IPS-20b (cell line): ENCODE measurements at regions not wholly inside any gene's neighbourhood (a gene's known extent, or its start where the extent isn't known, plus 50 kb on each side); places are given as distances from the start of the nearest gene placed in this dataset.

Source experiments
- H3K27ac ChIP-seq: one replicate; pipeline ENCODE4 v1.5.1; 2013; ENCODE audit warnings: low read length
- H3K27me3 ChIP-seq: 2 replicates; pipeline ENCODE4 v1.6.1; 2013; ENCODE audit warnings: mild to moderate bottlenecking, low read length, inconsistent platforms; ENCODE audit not compliant: insufficient read depth
- H3K36me3 ChIP-seq: 2 replicates; pipeline ENCODE4 v1.6.1; 2013; ENCODE audit warnings: low read depth, mild to moderate bottlenecking, inconsistent platforms, low read length, moderate library complexity; ENCODE audit not compliant: insufficient read depth
- H3K4me1 ChIP-seq: 2 replicates; pipeline ENCODE4 v1.6.1; 2013; ENCODE audit warnings: mild to moderate bottlenecking, control low read depth, inconsistent platforms, low read length, moderate library complexity; ENCODE audit not compliant: insufficient read depth
- H3K4me3 ChIP-seq: 2 replicates; pipeline ENCODE4 v1.5.1; 2013; ENCODE audit warnings: mild to moderate bottlenecking, low read length, inconsistent platforms
- H3K9ac ChIP-seq: 2 replicates; pipeline ENCODE4 v1.6.1; 2013; ENCODE audit warnings: low read depth, mild to moderate bottlenecking, inconsistent platforms, low read length, moderate library complexity
- H3K9me3 ChIP-seq: 2 replicates; pipeline ENCODE4 v1.6.1; 2013; ENCODE audit warnings: mild to moderate bottlenecking, low read depth, low read length, inconsistent platforms; ENCODE audit not compliant: insufficient read depth

DNA sequence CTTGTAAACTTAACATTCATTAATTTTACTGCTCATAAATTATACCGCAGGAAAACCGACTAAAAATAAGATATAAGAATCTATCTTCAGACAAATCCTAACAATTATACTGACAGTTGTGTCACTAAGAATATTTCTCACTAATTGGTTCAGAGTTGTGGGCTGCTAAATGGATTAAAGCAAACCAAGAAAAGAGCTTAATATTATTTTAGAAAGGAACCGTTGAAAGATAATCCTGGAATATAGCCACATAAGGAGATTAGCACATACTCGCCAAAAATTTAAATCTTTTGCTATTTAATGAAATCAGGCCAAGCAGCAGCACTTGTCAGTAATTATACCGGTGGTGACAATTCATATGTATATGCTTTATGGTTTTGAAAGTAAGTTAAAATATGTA, 132.8 kb downstream of the SLIT2 start:
- Histone ChIP-seq H3K4me1 (no peaks in the 10 kb centered on the region), H3K4me3 (no peak overlapping the region), H3K9ac (no peak overlapping the region), H3K36me3 (no peaks in the 10 kb centered on the region), H3K9me3 (no peaks in the 10 kb centered on the region), H3K27me3 (no peaks in the 10 kb centered on the region), H3K27ac (no peak overlapping the region)

DNA sequence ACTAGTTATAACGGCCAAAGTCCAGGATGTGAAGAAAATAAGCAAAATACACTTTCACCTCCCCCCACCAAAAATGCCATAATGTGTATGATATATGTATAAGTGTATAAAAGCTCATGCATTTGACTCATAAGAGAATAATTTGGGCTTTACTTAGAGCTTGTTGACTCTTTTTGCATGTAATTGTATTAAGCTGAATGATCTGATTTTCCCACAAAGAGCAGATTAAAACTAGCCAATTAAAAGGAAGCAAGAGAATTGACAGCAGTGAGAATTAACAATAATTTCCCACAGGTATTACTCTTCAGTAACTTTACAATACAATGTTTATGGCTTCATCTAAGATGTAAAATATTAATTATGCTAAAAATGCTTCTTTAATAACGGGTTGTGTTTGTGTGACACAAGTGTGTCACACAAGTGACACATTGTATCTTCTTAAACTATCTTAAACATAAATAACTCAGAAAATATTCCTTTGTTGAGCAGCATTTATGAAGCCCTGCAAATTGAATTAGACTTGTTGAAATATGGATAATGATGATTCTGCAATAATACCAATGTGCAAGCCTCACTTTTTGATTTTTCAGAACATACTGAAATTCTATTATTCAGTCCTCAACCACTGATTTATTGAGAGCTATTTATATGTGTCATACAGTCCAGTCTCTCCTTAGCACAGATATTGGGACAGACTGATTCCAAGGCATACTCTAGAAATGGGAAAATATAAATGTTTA, 134.5 kb downstream of the SLIT2 start:
- Histone ChIP-seq H3K4me3 (no peak overlapping the region), H3K27ac (no peak overlapping the region), H3K36me3 (no peaks in the 10 kb centered on the region), H3K9me3 (no peaks in the 10 kb centered on the region), H3K27me3 (no peaks in the 10 kb centered on the region), H3K4me1 (no peaks in the 10 kb centered on the region), H3K9ac (no peak overlapping the region)

DNA sequence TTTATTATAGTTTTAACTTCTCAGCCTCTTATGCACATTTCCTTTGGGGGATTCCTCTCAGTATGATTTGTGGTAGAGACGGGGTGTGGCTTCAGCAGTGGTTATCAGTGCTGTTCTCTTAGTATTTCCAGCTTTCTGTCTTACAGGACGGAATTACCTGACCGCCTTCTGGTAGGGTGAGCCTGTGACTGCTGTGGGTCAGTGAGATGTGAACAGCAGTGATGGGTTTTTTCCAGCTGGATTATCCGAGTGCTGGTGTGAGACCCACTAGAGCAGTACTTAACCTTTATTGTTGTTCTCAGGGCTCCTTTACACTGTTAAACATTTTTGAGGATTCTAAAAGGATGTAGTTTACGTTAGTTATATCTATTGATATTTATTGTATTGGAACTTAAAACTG, 135.2 kb downstream of the SLIT2 start:
- Histone ChIP-seq H3K9me3 (no peaks in the 10 kb centered on the region), H3K4me3 (no peak overlapping the region), H3K27ac (no peak overlapping the region), H3K27me3 (no peaks in the 10 kb centered on the region), H3K4me1 (no peaks in the 10 kb centered on the region), H3K9ac (no peak overlapping the region), H3K36me3 (no peaks in the 10 kb centered on the region)

DNA sequence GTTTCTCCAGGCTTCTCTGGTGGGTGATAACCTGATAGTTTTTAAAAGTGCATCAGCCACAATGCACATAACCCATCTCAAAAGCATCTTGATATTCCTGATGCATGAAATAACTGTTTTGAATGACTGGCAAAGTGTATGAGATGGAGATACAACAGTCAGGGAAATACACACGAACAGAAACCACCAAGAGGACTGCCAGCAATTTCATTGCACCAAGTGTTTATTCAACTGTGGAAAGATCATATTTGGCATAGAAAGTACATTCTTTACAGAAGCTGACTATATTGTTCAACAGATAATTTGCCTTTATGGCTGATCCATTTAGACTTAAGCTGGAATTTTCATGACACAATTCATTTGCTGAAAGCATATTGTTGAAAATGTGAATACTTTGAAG, 139.5 kb downstream of the SLIT2 start:
- H3K27ac ChIP-seq: no peak overlapping the region
- no peaks in the 10 kb centered on the region for H3K36me3 ChIP-seq
- H3K9ac ChIP-seq: no peak overlapping the region
- H3K9me3 ChIP-seq: no peaks in the 10 kb centered on the region
- H3K27me3 ChIP-seq: no peaks in the 10 kb centered on the region
- H3K4me3 ChIP-seq: no peak overlapping the region
- H3K4me1 ChIP-seq: no peaks in the 10 kb centered on the region; the same call in 1 of the 2 replicates

DNA sequence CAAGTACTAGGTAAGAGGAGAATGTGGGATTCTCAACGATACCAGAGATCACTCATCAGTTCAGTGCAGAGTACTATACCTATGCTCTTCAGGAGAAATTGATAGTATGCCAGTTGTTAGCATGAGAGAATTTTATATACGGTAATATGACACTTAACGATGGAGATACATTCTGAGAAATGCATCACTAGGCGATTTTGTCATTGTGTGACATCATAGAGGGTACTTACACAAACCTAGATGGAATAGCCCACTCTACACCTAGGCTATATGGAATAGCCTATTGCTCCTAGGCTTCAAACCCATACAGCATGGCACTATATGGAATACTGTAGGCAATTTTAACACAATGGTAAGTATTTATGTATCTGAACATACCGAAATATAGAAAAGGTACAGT, 140.2 kb downstream of the SLIT2 start:
- H3K36me3 ChIP-seq: no peaks in the 10 kb centered on the region
- H3K27ac ChIP-seq: no peak overlapping the region
- no peaks in the 10 kb centered on the region; the same call in 1 of the 2 replicates for H3K4me1 ChIP-seq
- no peaks in the 10 kb centered on the region for H3K9me3 ChIP-seq
- H3K27me3 ChIP-seq: no peaks in the 10 kb centered on the region
- no peak overlapping the region for H3K4me3 ChIP-seq
- H3K9ac ChIP-seq: no peak overlapping the region

DNA sequence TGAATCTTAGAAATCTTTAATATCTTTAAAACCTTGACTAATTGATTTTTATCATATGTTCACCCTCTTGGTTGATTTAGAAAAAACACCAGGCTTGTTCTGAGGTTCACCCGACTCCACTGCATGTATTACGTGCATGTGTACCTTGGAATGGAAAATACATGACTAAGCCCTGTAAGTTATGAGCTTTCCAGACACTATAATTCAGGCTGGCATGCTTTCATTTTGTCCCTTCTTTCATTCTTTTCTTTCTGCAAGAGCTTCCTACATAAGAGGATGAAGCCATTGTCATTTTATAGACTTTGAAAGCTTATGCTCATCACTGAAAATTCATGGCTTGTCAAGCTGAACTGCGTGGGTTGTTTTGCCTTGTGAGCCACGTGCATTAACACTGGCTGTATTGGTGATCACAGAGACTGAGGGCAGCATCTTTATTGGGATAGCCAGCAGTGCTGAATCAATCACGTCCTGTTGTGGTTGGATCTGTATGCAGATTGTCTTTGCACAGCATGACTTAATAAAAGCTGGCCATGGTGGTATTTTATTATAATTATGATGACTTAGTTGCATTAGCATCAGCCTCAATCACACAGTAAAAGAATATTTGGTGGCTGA, 141.9 kb downstream of the SLIT2 start:
- H3K9ac ChIP-seq: no peak overlapping the region
- no peak overlapping the region for H3K4me3 ChIP-seq
- H3K36me3 ChIP-seq: no peaks in the 10 kb centered on the region
- no peak overlapping the region for H3K27ac ChIP-seq
- peaks cover 3% of the 10 kb centered on the region; the same call in 1 of the 2 replicates for H3K4me1 ChIP-seq
- H3K27me3 ChIP-seq: no peaks in the 10 kb centered on the region
- H3K9me3 ChIP-seq: no peaks in the 10 kb centered on the region

DNA sequence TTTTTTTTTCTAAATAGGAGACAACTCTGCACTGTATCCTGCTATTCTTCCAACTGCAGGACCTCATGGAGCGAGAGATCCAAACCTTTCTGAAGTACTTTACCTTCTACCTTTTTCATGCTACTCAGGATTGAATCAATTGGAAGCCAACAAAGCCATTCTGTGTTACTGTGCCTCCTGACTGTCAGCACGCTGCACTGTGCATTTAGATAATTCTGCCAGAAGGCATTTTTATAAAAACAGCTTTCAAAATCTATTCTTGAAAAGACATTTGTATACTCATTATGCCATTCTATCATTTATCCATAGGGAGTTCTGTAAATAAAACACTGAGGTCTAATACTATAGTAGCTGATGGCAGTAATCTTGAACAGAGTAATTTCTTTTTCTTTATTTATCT, 142.8 kb downstream of the SLIT2 start:
- no peaks in the 10 kb centered on the region for H3K9me3 ChIP-seq
- H3K27me3 ChIP-seq: no peaks in the 10 kb centered on the region
- H3K36me3 ChIP-seq: no peaks in the 10 kb centered on the region
- no peak overlapping the region for H3K9ac ChIP-seq
- H3K4me3 ChIP-seq: no peak overlapping the region
- no peak overlapping the region for H3K27ac ChIP-seq
- H3K4me1 ChIP-seq: peaks cover 3% of the 10 kb centered on the region; the same call in 1 of the 2 replicates

DNA sequence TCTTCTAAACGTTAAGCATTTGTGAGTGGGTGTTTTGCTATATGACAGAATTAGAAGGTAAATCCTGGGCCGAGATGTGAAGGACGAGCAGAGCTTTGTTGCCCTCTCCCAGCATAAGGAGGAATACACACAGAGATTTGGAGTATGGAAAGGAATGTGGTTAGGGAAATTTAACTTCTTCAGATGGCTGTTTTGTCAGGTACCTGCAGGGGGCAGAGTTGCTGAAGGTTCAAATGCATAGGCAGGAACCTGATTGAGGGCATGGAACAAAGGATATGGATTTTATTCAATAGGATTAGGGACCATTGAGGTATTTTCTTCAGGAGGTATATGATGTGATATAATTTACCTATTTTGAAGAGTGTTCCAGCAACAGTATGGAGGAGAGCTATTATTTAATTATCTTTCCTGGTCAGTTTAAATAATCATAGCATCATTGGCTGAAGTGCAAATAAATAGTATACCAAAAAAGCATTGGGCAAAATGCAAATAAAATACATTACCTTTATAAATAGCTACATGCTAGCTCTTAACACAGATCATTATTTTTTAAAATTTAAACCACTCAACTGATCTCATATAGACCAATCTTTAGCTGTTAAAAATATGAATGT, 143.6 kb downstream of the SLIT2 start:
- Histone ChIP-seq H3K4me3 (no peak overlapping the region), H3K9ac (no peak overlapping the region), H3K4me1 (peaks cover 3% of the 10 kb centered on the region; the same call in 1 of the 2 replicates), H3K27me3 (no peaks in the 10 kb centered on the region), H3K27ac (no peak overlapping the region), H3K36me3 (no peaks in the 10 kb centered on the region), H3K9me3 (no peaks in the 10 kb centered on the region)

DNA sequence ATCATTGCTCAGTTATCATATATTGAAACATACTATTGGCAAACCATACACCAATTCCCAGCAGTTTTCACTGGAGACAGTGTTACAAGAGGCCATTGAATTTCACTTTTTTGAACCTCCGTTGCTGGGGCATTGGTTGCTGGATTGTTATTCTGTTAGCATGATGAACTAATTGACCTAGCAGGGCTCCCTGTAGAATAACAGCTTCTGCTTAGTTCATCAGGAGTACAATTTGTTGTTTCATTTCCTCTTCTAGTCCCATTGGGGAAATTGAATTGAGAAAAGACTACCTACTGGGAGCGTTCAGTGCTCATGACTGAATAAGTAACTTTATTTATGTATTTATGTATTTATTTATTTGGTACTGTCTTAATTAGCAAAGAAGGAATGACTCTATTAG, 151.6 kb downstream of the SLIT2 start:
- Histone ChIP-seq H3K9ac (no peak overlapping the region), H3K36me3 (no peaks in the 10 kb centered on the region), H3K27ac (no peak overlapping the region), H3K9me3 (no peaks in the 10 kb centered on the region), H3K4me3 (no peak overlapping the region), H3K27me3 (no peaks in the 10 kb centered on the region), H3K4me1 (no peaks in the 10 kb centered on the region)

DNA sequence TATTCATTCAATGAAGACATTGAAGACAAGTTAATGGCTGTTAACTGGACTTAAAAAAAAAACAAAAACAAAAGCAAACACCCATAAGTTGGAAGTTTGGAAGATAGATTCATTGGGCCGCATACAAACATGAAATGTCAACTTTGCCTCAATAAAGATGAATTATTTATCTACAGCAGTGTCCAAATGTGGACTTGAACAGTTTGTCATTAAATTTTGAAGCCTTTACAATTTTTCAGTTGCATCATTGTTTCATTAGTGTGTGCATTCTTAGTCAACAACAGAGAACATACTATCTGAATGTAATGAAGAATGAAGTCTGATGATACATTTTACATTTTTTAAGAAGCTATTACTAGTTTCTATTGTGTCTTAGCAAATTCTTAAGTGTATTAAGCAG, 152.1 kb downstream of the SLIT2 start:
- H3K36me3 ChIP-seq: no peaks in the 10 kb centered on the region
- no peak overlapping the region for H3K9ac ChIP-seq
- H3K4me3 ChIP-seq: no peak overlapping the region
- H3K4me1 ChIP-seq: no peaks in the 10 kb centered on the region
- H3K27me3 ChIP-seq: no peaks in the 10 kb centered on the region
- H3K9me3 ChIP-seq: no peaks in the 10 kb centered on the region
- no peak overlapping the region for H3K27ac ChIP-seq

DNA sequence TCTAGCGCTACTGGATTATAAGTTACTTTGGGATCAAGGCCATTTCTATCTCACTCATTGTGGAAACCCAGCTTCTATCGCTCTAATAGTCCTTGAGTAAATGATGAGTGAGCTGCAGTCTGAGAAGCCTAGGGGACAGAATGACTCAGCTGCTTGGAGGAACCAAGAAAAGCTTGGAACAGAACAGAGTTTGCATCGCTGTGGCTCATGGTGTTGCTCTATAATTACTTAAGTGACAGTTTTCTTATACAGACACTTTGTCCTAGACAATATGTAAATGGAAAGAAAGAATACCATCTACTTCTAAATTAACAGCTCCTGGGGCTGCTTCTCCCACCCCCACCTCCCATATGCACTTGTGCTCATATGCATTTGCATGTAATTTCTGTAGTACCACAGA, 156.9 kb downstream of the SLIT2 start:
- no peak overlapping the region for H3K9ac ChIP-seq

DNA sequence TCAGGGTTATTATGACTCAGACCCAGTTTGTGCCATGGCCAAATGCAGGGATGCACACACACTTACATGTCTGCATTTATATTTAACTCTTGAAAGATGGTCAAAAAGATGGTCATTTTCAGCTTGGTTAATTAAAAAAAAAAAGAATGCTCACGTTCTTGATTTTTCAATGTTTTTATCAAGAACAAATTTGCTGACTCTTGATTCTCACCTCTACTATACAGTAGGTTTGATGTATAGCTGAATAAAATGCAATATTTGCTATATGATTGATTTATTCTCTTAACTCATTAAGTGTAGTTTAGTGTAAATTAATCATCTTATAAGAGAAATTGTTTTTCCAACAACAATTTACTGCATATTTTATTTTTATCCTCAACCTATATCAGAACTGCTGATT, 160.4 kb downstream of the SLIT2 start:
- no peaks in the 10 kb centered on the region for H3K36me3 ChIP-seq
- H3K4me3 ChIP-seq: no peak overlapping the region
- no peak overlapping the region for H3K27ac ChIP-seq
- no peaks in the 10 kb centered on the region for H3K27me3 ChIP-seq
- no peaks in the 10 kb centered on the region for H3K4me1 ChIP-seq
- H3K9me3 ChIP-seq: no peaks in the 10 kb centered on the region
- H3K9ac ChIP-seq: no peak overlapping the region

More for the DNA sequence above, 156.9 kb downstream of the SLIT2 start:
- Histone ChIP-seq H3K4me1 (no peaks in the 10 kb centered on the region), H3K27me3 (no peaks in the 10 kb centered on the region), H3K27ac (no peak overlapping the region), H3K4me3 (no peak overlapping the region), H3K9me3 (no peaks in the 10 kb centered on the region), H3K36me3 (no peaks in the 10 kb centered on the region)
